ENCODE measurements at regions not wholly inside any gene's neighbourhood (a gene's known extent, or its start where the extent isn't known, plus 50 kb on each side); places are given as distances from the start of the nearest gene placed in this dataset.

- no peak for TF ChIP-seq CTCF (IDR thresholded peaks at IDR 0.05)
- Mint-ChIP-seq H3K4me1 (no peaks in the 10 kb centered on the region), H3K36me3 (no peaks in the 10 kb centered on the region), H3K4me3 (no peak overlapping the region), H3K27me3 (ENCODE audit: low read depth in 3 of 3) (no peaks in the 10 kb centered on the region), H3K27ac (no peak overlapping the region), H3K9me3 (peaks cover 0 to 8% (median under 1%) of the 10 kb centered on the region in 7 donors)
- WGBS (ENCODE audit: insufficient coverage) = 92% methylated on average over 2 of the region's 8 CpGs
- Histone ChIP-seq H3K79me2 (ENCODE audit: insufficient read depth, low read length) (no peaks in the 10 kb centered on the region), H3K27ac (ENCODE audit: low read depth in 1 of 2, low read length in 2 of 2) (no peak overlapping the region), H3K9ac (ENCODE audit: insufficient read depth, low read length, poor library complexity, severe bottlenecking) (no peak overlapping the region), H3K4me2 (replicated peaks; ENCODE audit: extremely low read depth, low read length, poor library complexity, severe bottlenecking) (no peak overlapping the region), H4K20me1 (ENCODE audit: insufficient read depth, low read length) (no peaks in the 10 kb centered on the region), H3K27me3 (ENCODE audit: control insufficient read depth in 2 of 2, insufficient read depth in 2 of 2, low read length in 2 of 2) (no peaks in the 10 kb centered on the region), H3K9me3 (replicated peaks in 1 of 2; ENCODE audit: control insufficient read depth in 1 of 2, insufficient read depth in 1 of 2, low read length in 2 of 2) (no peaks in the 10 kb centered on the region), H3K36me3 (replicated peaks in 1 of 2; ENCODE audit: control insufficient read depth in 1 of 2, insufficient read depth in 2 of 2, low read length in 2 of 2) (no peaks in the 10 kb centered on the region), H3K4me1 (ENCODE audit: control insufficient read depth in 1 of 2, insufficient read depth in 2 of 2, low read length in 2 of 2) (no peaks in the 10 kb centered on the region), H2AFZ (ENCODE audit: insufficient read depth, low read depth, low read length, poor library complexity, severe bottlenecking) (no peak overlapping the region), H3K4me3 (replicated peaks in 1 of 3; ENCODE audit: low read depth in 2 of 3, low read length in 3 of 3) (no peak overlapping the region)
- DNase-seq = no peak
- intact Hi-C loops (cut with micrococcal nuclease) = no loop called here
These were observed 2358.0 kb downstream of the ARAP2 start for GRCh38 chr4:33886356-33886755.

- H3K4me3 Mint-ChIP-seq = no peak overlapping the region
These were observed 2353.5 kb downstream of the ARAP2 start for GRCh38 chr4:33890841-33891240.

More at GRCh38 chr4:33890841-33891240, 2353.5 kb downstream of the ARAP2 start:
- Mint-ChIP-seq H3K27ac (no peak overlapping the region), H3K4me1 (no peaks in the 10 kb centered on the region), H3K9me3 (peaks cover 0 to 9% (median 0%) of the 10 kb centered on the region in 7 donors), H3K36me3 (no peaks in the 10 kb centered on the region), H3K27me3 (ENCODE audit: low read depth in 3 of 3) (no peaks in the 10 kb centered on the region)
- no peak overlapping the region for H3K4me2 ChIP-seq (replicated peaks; ENCODE audit: extremely low read depth, low read length, poor library complexity, severe bottlenecking)
- intact Hi-C loops (cut with micrococcal nuclease) = no loop called here
- no CpG with 5 or more reads among the region's 3 CpGs for WGBS (ENCODE audit: insufficient coverage)
- DNase-seq = no peak
- H3K4me1 ChIP-seq (ENCODE audit: control insufficient read depth in 1 of 2, insufficient read depth in 2 of 2, low read length in 2 of 2) = no peaks in the 10 kb centered on the region
- H3K9ac ChIP-seq (ENCODE audit: insufficient read depth, low read length, poor library complexity, severe bottlenecking) = no peak overlapping the region
- H4K20me1 ChIP-seq (ENCODE audit: insufficient read depth, low read length) = no peaks in the 10 kb centered on the region
- no peaks in the 10 kb centered on the region for H3K27me3 ChIP-seq (ENCODE audit: control insufficient read depth in 2 of 2, insufficient read depth in 2 of 2, low read length in 2 of 2)
- H3K9me3 ChIP-seq (replicated peaks in 1 of 2; ENCODE audit: control insufficient read depth in 1 of 2, insufficient read depth in 1 of 2, low read length in 2 of 2) = peaks cover 0 to 3% of the 10 kb centered on the region in 2 donors
- no peak for TF ChIP-seq CTCF (IDR thresholded peaks at IDR 0.05)
- H3K4me3 ChIP-seq (replicated peaks in 1 of 3; ENCODE audit: low read depth in 2 of 3, low read length in 3 of 3) = no peak overlapping the region
- no peak overlapping the region for H3K27ac ChIP-seq (ENCODE audit: low read depth in 1 of 2, low read length in 2 of 2)
- H3K79me2 ChIP-seq (ENCODE audit: insufficient read depth, low read length) = no peaks in the 10 kb centered on the region
- H3K36me3 ChIP-seq (replicated peaks in 1 of 2; ENCODE audit: control insufficient read depth in 1 of 2, insufficient read depth in 2 of 2, low read length in 2 of 2) = no peaks in the 10 kb centered on the region
- H2AFZ ChIP-seq (ENCODE audit: insufficient read depth, low read depth, low read length, poor library complexity, severe bottlenecking) = no peak overlapping the region
